Sigmoid colon (tissue), 4 donors: ENCODE measurements at regions not wholly inside any gene's neighbourhood (a gene's known extent, or its start where the extent isn't known, plus 50 kb on each side); places are given as distances from the start of the nearest gene placed in this dataset.

ENCODE experiments used
- CTCF ChIP-seq, 4 experiments: fragments of 450-650 bp in 3 of 4; fragments of 200-600 bp in 1 of 4; IDR thresholded peaks; one replicate each; pipeline ENCODE4 v1.5.1; 2016 to 2019; ENCODE audit warnings: antibody characterized with exemption in 4 of 4, mild to moderate bottlenecking in 3 of 4, moderate library complexity in 2 of 4
- EP300 ChIP-seq, 4 donors: sonication (generic); formaldehyde crosslinking; IDR thresholded peaks; one replicate each; pipeline ENCODE4 v1.6.1; 2017; ENCODE audit warnings: antibody characterized with exemption in 4 of 4
- POLR2A ChIP-seq, 2 donors: fragments of 450-650 bp; IDR thresholded peaks; one replicate each; pipeline ENCODE4 v1.6.1; 2016; ENCODE audit warnings: antibody characterized with exemption in 2 of 2, mild to moderate bottlenecking in 2 of 2, moderate library complexity in 2 of 2

GRCh38 chr6:142666599-142667185, 278.3 kb downstream of the HIVEP2 start:
- TF ChIP-seq CTCF (IDR thresholded peaks at IDR 0.05) (no peak), POLR2A (IDR thresholded peaks at IDR 0.05) (no peak), EP300 (IDR thresholded peaks at IDR 0.05) (no peak)
